PC-9 (cell line): ENCODE measurements at regions not wholly inside any gene's neighbourhood (a gene's known extent, or its start where the extent isn't known, plus 50 kb on each side); places are given as distances from the start of the nearest gene placed in this dataset.

Experiments used
- BruUV-seq: library from RNA; stranded (reverse); fragments of 400-500 nt; replicated peaks from 2 replicates; lab custom pipeline; 2021; lab: Mats Ljungman, UMichigan
- CTCF ChIA-PET: fragments of 300-600 bp; sonication (Branson Sonifier 250); formaldehyde crosslinking; loops from one replicate; lab custom pipeline; 2022; ENCODE audit warnings: antibody characterized with exemption; lab: Charles Lee
- POLR2A ChIA-PET: fragments of 300-600 bp; sonication (Branson Sonifier 250); formaldehyde crosslinking; loops from one replicate; lab custom pipeline; 2022; ENCODE audit warnings: antibody characterized with exemption; ENCODE audit not compliant: unreplicated experiment; lab: Charles Lee
- DNase-seq, 2 experiments: peaks; one replicate each; pipeline versions ENCODE4 v3.0.0 to v3.0.0-alpha.2; 2015 to 2022; ENCODE audit warnings: mixed read lengths in 1 of 2
- H2AFZ ChIP-seq: fragments of 200-600 bp; sonication (generic); 2 replicates; pipeline ENCODE4 v1.8.1; 2017; ENCODE audit warnings: antibody characterized with exemption
- H3F3A ChIP-seq: fragments of 200-600 bp; sonication (generic); 2 replicates; pipeline ENCODE4 v1.8.1; 2017; ENCODE audit warnings: antibody characterized with exemption, mild to moderate bottlenecking, low read depth; ENCODE audit not compliant: insufficient read depth
- H3K27ac ChIP-seq: fragments of 200-600 bp; sonication (generic); 2 replicates; pipeline ENCODE4 v1.6.1; 2016; ENCODE audit warnings: mixed run types
- H3K27me3 ChIP-seq: fragments of 200-600 bp; sonication (generic); 2 replicates; pipeline ENCODE4 v1.6.1; 2016; ENCODE audit warnings: low read depth, mixed run types; ENCODE audit not compliant: insufficient read depth
- H3K36me3 ChIP-seq: fragments of 200-600 bp; sonication (generic); 2 replicates; pipeline ENCODE4 v1.6.1; 2016; ENCODE audit warnings: low read depth, mixed run types
- H3K4me1 ChIP-seq: fragments of 200-600 bp; sonication (generic); replicated peaks from 2 replicates; pipeline ENCODE4 v1.6.1; 2016; ENCODE audit warnings: mixed run types; ENCODE audit not compliant: insufficient read depth
- H3K4me2 ChIP-seq: fragments of 200-600 bp; sonication (generic); 2 replicates; pipeline ENCODE4 v1.6.1; 2017; ENCODE audit warnings: mixed run types
- H3K4me3 ChIP-seq: fragments of 200-600 bp; sonication (generic); 2 replicates; pipeline ENCODE4 v1.6.1; 2016; ENCODE audit warnings: mixed run types
- H3K79me2 ChIP-seq: fragments of 200-600 bp; sonication (generic); 2 replicates; pipeline ENCODE4 v1.6.1; 2017; ENCODE audit warnings: low read depth, mixed run types
- H3K9me2 ChIP-seq: fragments of 200-600 bp; sonication (generic); 2 replicates; pipeline ENCODE4 v1.8.1; 2017; ENCODE audit warnings: mild to moderate bottlenecking; ENCODE audit not compliant: insufficient read depth
- H3K9me3 ChIP-seq: fragments of 200-600 bp; sonication (generic); 2 replicates; pipeline ENCODE4 v1.8.1; 2016; ENCODE audit warnings: low read depth; ENCODE audit not compliant: insufficient read depth
- H4K20me1 ChIP-seq: fragments of 200-600 bp; sonication (generic); 2 replicates; pipeline ENCODE4 v1.8.1; 2017; ENCODE audit not compliant: insufficient read depth
- CTCF ChIP-seq: fragments of 200-600 bp; sonication (generic); conservative IDR thresholded peaks from 2 replicates; pipeline ENCODE4 v1.6.1; 2017; ENCODE audit warnings: mixed run types, antibody characterized with exemption, mild to moderate bottlenecking, moderate library complexity
- EZH2 ChIP-seq: fragments of 200-600 bp; sonication (generic); IDR thresholded peaks from 2 replicates; pipeline ENCODE4 v1.8.0; 2017; ENCODE audit warnings: antibody characterized with exemption, low read depth
- intact Hi-C: fragments of 100-400 bp; cut with micrococcal nuclease; formaldehyde crosslinking; loops from one replicate; pipeline ENCODE4 v1.10.0; 2022; ENCODE audit not compliant: unreplicated experiment

GRCh38 chrX:140318296-140318695 lies 186.6 kb downstream of the SOX3 start:
- DNase-seq, result no peak

GRCh38 chrX:140317462-140317861 lies 187.4 kb downstream of the SOX3 start:
- Histone ChIP-seq H3F3A (no peaks in the 10 kb centered on the region), H3K9me2 (no peaks in the 10 kb centered on the region), H3K4me1 (no peaks in the 10 kb centered on the region), H3K36me3 (no peaks in the 10 kb centered on the region), H2AFZ (no peak overlapping the region), H3K9me3 (no peaks in the 10 kb centered on the region), H4K20me1 (no peaks in the 10 kb centered on the region), H3K4me2 (no peak overlapping the region), H3K4me3 (no peak overlapping the region), H3K79me2 (no peaks in the 10 kb centered on the region), H3K27ac (no peak overlapping the region), H3K27me3 (no peaks in the 10 kb centered on the region)
- DNase-seq, result no peak
- POLR2A ChIA-PET, result no interaction called here
- TF ChIP-seq EZH2 (no peak), CTCF (no peak)
- intact Hi-C loops, result no loop called here
- CTCF ChIA-PET, result no interaction called here
- BruUV-seq, result no TSS peak

More at GRCh38 chrX:140318296-140318695, 186.6 kb downstream of the SOX3 start:
- ChIA-PET CTCF (no interaction called here), POLR2A (interaction anchor here (0.6 kb wide), 1 partner anchor 16 kb away, joined by 5 read pairs; no protein-coding TSS in a partner anchor)
- Histone ChIP-seq H3K4me2 (no peak overlapping the region), H3K9me3 (no peaks in the 10 kb centered on the region), H4K20me1 (no peaks in the 10 kb centered on the region), H3K27me3 (no peaks in the 10 kb centered on the region), H3K4me1 (no peaks in the 10 kb centered on the region), H3F3A (no peaks in the 10 kb centered on the region), H3K36me3 (no peaks in the 10 kb centered on the region), H2AFZ (no peak overlapping the region), H3K4me3 (no peak overlapping the region), H3K9me2 (no peaks in the 10 kb centered on the region), H3K27ac (no peak overlapping the region), H3K79me2 (no peaks in the 10 kb centered on the region)
- intact Hi-C loops, result no loop called here
- no peak for TF ChIP-seq CTCF
- TF ChIP-seq EZH2, result no peak
- BruUV-seq, result no TSS peak

- Histone ChIP-seq H3K27ac (no peak overlapping the region), H3F3A (no peaks in the 10 kb centered on the region), H4K20me1 (no peaks in the 10 kb centered on the region), H2AFZ (no peak overlapping the region), H3K9me3 (no peaks in the 10 kb centered on the region), H3K79me2 (no peaks in the 10 kb centered on the region), H3K4me2 (no peak overlapping the region), H3K9me2 (0 out of 2 replicates have a peak, but pooled peaks cover 3% of the 10 kb centered on the region), H3K4me3 (no peak overlapping the region), H3K36me3 (no peaks in the 10 kb centered on the region), H3K27me3 (no peaks in the 10 kb centered on the region), H3K4me1 (no peaks in the 10 kb centered on the region)
- CTCF ChIA-PET, result no interaction called here
- BruUV-seq, result no TSS peak
- intact Hi-C loops, result no loop called here
- POLR2A ChIA-PET, result no interaction called here
- no peak for DNase-seq
- TF ChIP-seq EZH2 (no peak), CTCF (no peak)
These were observed 205.7 kb downstream of the SOX3 start for GRCh38 chrX:140298960-140299825.
